ENCODE measurements at regions not wholly inside any gene's neighbourhood (a gene's known extent, or its start where the extent isn't known, plus 50 kb on each side); places are given as distances from the start of the nearest gene placed in this dataset.

GRCh38 chr9:107732781-107733522, 243.4 kb upstream of the KLF4 start:
- no peak for TF ChIP-seq POLR2A (IDR thresholded peaks at IDR 0.05; ENCODE audit: low read length)
- DNase-seq: no peak

DNA sequence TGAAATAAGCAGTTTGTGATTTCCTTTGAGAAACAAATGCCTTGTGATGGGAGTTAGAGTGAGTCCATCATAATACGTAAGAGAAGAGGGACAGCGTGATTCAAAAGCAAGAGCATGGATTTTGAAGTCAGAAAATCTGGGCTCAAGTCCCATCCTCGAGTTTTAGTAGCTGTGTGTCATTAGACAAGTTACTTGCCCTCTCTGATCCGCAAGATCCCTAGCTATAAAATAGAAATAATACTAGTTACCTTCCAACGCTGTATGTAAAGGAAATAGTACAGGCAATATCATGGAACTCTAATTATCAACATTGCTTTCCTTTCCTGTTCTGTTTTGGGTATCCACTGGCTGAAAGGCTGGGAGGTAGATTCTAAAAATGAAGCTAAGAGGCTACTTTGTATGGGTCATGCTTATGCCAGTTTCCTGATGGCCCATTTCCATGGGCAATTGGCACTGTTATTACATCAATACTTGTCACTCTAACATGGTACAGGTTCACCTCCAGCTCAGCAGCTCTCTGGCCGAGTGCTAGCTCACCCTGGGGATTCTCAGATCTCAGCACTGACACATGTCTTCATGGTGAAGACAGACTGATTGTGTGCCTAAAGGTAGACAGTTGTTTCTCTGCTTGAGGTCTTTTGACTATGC, 241.7 kb upstream of the KLF4 start:
- no peak for DNase-seq
- TF ChIP-seq POLR2A (IDR thresholded peaks at IDR 0.05; ENCODE audit: low read length): no peak
- no peak for TF ChIP-seq GATA1 (IDR thresholded peaks at IDR 0.05; ENCODE audit: low read depth, low read length)

DNA sequence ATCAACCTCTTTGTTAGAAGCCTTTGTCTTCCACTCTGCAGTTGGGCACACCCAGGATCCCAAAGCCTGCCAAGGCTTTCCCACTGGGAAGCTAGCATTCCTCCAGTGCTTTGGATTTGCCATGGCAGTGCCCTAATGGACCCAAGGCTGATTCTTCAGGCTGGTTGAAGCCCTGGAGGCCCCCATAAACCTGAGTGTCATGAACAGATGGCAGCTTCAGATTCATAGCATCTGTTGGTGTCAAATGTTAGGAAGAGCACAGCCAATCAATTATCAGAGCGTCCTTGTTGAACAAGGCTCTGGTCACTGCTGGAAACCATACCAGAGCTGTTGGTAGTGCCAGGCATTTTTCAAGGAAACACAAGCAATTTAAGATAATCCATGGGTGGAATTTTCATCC, 241.1 kb upstream of the KLF4 start:
- TF ChIP-seq GATA1 (IDR thresholded peaks at IDR 0.05; ENCODE audit: low read depth, low read length): no peak
- no peak for TF ChIP-seq POLR2A (IDR thresholded peaks at IDR 0.05; ENCODE audit: low read length)
- no peak for DNase-seq

DNA sequence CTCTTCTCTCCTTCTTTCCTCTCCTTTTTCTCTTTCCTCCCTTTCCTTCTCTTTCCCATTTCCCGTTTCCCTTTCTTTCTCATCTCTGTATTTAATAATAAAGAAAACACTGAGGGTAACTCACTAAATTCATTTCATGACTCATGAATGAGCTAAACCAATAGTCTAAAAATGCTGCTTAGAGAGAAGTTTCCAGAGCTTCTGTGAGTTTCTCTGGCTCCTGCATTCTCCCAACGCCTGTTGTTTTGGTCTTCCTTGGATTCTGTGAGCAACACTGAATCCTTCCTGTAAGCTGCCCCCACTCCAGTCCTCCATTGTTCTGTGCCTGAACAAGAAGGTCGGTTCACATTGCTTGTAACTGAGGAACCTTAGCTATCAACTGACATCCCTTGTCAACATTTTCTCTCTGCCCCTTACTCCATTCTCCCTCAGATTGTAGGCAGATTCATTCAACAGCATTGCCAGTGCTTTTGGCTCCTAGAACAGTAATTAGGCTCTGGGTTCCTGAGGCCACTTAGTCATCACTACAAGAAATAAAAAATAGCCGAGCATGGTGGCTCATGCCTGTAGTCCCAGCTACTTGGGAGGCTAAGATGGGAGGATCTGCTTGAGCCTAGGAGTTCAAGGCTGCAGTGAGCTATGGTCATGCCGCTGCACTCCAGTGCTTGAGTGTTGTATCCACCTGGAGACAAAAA, 237.7 kb upstream of the KLF4 start:
- TF ChIP-seq GATA1 (IDR thresholded peaks at IDR 0.05; ENCODE audit: low read depth, low read length) (no peak), POLR2A (IDR thresholded peaks at IDR 0.05; ENCODE audit: low read length) (no peak)
- no peak for DNase-seq

DNA sequence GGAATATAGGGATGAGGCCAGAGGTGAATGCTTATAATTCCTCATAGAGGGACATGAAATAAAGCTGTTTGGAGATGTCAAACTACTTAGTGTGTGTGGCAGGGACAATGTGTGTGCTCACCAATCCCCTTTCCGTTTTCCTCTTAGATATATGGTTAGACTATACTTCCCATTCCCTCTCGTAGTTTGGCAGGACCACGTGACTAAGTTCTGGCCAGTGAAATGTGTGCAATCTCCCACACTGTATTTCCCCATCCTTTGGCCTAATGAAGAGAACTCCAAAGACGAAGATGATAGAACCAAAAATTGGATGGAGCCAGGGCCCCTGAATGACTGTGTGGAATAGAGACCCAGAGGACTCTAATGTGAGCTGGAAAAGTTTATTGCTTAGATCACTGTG, 233.4 kb upstream of the KLF4 start:
- TF ChIP-seq POLR2A (IDR thresholded peaks at IDR 0.05; ENCODE audit: low read length) (no peak), GATA1 (IDR thresholded peaks at IDR 0.05; ENCODE audit: low read depth, low read length) (no peak)
- DNase-seq: no peak

- DNase-seq: no peak
- TF ChIP-seq POLR2A (IDR thresholded peaks at IDR 0.05; ENCODE audit: low read length): no peak
Observed at GRCh38 chr9:107721705-107722245, 232.2 kb upstream of the KLF4 start.

DNA sequence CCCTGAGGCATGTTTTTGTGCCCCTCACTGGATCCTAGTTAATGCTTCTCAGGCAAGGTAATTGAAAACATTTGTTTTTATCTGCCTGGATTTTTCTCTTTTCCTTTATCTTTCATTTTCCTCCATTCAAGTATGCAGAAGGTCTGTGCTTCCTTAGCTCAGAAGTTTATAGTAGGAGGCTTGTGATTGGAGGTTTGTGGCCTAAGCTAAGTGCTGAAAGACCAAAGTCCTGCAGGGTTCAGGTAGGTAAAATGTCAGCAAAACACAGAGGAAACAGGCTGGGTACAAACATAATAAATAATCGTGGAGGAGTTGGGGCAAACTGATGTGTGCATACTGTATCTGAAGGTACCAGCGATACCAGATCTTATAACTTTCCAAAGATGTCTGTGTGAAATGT, 230.9 kb upstream of the KLF4 start:
- no peak for DNase-seq
- TF ChIP-seq POLR2A (IDR thresholded peaks at IDR 0.05; ENCODE audit: low read length) (no peak), GATA1 (IDR thresholded peaks at IDR 0.05; ENCODE audit: low read depth, low read length) (no peak)

GRCh38 chr9:107717529-107718314, 228.2 kb upstream of the KLF4 start:
- TF ChIP-seq POLR2A (IDR thresholded peaks at IDR 0.05; ENCODE audit: low read length) (no peak), GATA1 (IDR thresholded peaks at IDR 0.05; ENCODE audit: low read depth, low read length) (no peak)

GRCh38 chr9:107715740-107716139, 226.2 kb upstream of the KLF4 start:
- TF ChIP-seq POLR2A (IDR thresholded peaks at IDR 0.05; ENCODE audit: low read length): no peak
- TF ChIP-seq GATA1 (IDR thresholded peaks at IDR 0.05; ENCODE audit: low read depth, low read length): no peak
- DNase-seq: no peak

More at GRCh38 chr9:107717529-107718314, 228.2 kb upstream of the KLF4 start:
- no peak for DNase-seq

DNA sequence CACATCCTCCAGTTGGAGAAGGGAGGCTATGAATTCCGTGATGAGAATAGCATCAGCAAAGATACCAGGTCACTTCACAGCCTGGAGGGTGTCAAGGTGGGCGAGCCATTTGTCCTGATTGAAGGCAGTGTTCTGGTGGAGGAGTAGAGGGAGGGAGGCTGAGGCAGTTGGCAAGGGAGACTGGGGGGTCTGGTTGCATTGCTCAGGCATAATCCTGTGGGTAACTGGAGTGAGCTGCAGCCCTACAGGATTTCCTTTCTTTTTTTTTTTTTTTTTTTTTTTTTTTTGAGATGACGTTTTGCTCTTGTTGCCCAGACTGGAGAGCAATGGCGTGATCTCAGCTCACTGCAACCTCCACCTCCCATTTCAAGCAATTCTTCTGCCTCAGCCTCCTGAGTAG, 223.9 kb upstream of the KLF4 start:
- TF ChIP-seq POLR2A (IDR thresholded peaks at IDR 0.05; ENCODE audit: low read length) (no peak), GATA1 (IDR thresholded peaks at IDR 0.05; ENCODE audit: low read depth, low read length) (no peak)
- DNase-seq: no peak

DNA sequence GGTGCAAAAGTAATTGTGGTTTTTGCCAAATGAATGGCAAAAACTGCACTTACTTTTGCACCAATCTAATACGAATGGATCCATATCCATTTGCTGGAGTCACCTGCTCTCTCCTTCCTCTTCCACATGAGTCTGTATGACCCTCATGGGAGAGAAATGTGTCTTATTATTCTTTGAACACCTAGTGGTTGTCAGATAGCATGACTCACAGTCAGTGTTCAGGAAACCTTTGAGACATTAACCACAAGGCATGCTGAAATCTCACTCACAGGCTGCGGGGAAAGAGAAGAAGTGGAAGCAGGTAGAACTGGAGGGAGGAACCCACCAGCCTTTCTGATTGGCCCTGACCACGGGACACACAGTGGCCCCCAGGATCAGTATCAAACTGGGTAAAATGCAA, 222.8 kb upstream of the KLF4 start:
- DNase-seq: no peak
- TF ChIP-seq GATA1 (IDR thresholded peaks at IDR 0.05; ENCODE audit: low read depth, low read length): no peak
- TF ChIP-seq POLR2A (IDR thresholded peaks at IDR 0.05; ENCODE audit: low read length): no peak

GRCh38 chr9:107711542-107711941, 222.0 kb upstream of the KLF4 start:
- no peak for DNase-seq
- TF ChIP-seq POLR2A (IDR thresholded peaks at IDR 0.05; ENCODE audit: low read length): no peak

DNA sequence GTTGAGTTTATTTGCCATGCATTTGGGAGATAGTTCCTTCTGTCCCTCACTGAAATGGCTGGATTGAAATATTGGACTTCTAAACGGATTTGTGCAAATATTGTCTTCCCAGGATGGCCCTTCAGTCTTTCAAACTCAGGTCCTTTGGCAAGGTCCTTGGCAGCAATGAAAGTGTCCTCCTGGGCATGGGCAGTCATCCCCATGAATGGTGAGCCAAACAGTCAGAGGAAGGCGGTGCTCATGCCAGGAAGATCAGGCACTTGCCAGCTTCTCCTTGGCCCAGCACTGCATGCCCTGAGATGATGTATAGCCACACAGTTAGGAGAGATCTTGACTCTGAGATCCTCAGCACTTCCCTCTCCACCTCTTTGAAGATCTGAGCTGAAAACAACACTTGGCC, 221.4 kb upstream of the KLF4 start:
- TF ChIP-seq GATA1 (IDR thresholded peaks at IDR 0.05; ENCODE audit: low read depth, low read length): no peak
- no peak for TF ChIP-seq POLR2A (IDR thresholded peaks at IDR 0.05; ENCODE audit: low read length)
- DNase-seq: no peak

GRCh38 chr9:107710546-107710945, 221.0 kb upstream of the KLF4 start:
- TF ChIP-seq POLR2A (IDR thresholded peaks at IDR 0.05; ENCODE audit: low read length) (no peak), GATA1 (IDR thresholded peaks at IDR 0.05; ENCODE audit: low read depth, low read length) (no peak)
- no peak for DNase-seq

Measured in erythroblast (primary cell).